H1 (cell line): ENCODE measurements at regions not wholly inside any gene's neighbourhood (a gene's known extent, or its start where the extent isn't known, plus 50 kb on each side); places are given as distances from the start of the nearest gene placed in this dataset.

ENCODE experiments used
- CTCF ChIP-seq, 3 experiments: IDR thresholded peaks; 1 replicate in 2 of 3; 2 replicates in 1 of 3; pipeline versions ENCODE4 v1.5.1 to v1.6.1; 2011; ENCODE audit warnings: low read length in 3 of 3, mild to moderate bottlenecking in 3 of 3, inconsistent platforms in 2 of 3, low read depth in 1 of 3, moderate library complexity in 1 of 3; ENCODE audit not compliant: insufficient read depth in 1 of 3; ENCODE audit errors: control extremely low read depth in 1 of 3
- EP300 ChIP-seq, 2 experiments: IDR thresholded peaks; 1 replicate in 1 of 2; 2 replicates in 1 of 2; pipeline ENCODE4 v1.6.1; 2011 to 2012; ENCODE audit warnings: low read depth in 2 of 2, low read length in 2 of 2, mild to moderate bottlenecking in 2 of 2, borderline replicate concordance in 1 of 2, inconsistent platforms in 1 of 2, moderate library complexity in 1 of 2
- EZH2 ChIP-seq: fragments of 200-600 bp; sonication (generic); IDR thresholded peaks from 2 replicates; pipeline ENCODE4 v1.7.1; 2012; ENCODE audit warnings: low read depth, mild to moderate bottlenecking, moderate library complexity, low read length, inconsistent platforms; ENCODE audit not compliant: severe bottlenecking
- GTF2F1 ChIP-seq: IDR thresholded peaks from 2 replicates; pipeline ENCODE4 v1.6.1; 2012; ENCODE audit warnings: low read depth, low read length, improper control_type of control experiment, borderline replicate concordance
- NRF1 ChIP-seq: IDR thresholded peaks from 2 replicates; pipeline ENCODE4 v1.6.1; 2011; ENCODE audit warnings: mild to moderate bottlenecking, low read depth, low read length, improper control_type of control experiment
- POLR2A ChIP-seq, 2 experiments: IDR thresholded peaks; 1 replicate in 1 of 2; 2 replicates in 1 of 2; pipeline ENCODE4 v1.6.1; 2011; ENCODE audit warnings: low read depth in 2 of 2, low read length in 2 of 2, mild to moderate bottlenecking in 2 of 2; ENCODE audit errors: control extremely low read depth in 1 of 2
- RAD21 ChIP-seq, 2 experiments: IDR thresholded peaks in 1 of 2; conservative IDR thresholded peaks in 1 of 2; 2 replicates each; pipeline ENCODE4 v1.6.1; 2011; ENCODE audit warnings: low read depth in 2 of 2, low read length in 2 of 2, improper control_type of control experiment in 1 of 2, inconsistent platforms in 1 of 2, mild to moderate bottlenecking in 1 of 2, moderate library complexity in 1 of 2

DNA sequence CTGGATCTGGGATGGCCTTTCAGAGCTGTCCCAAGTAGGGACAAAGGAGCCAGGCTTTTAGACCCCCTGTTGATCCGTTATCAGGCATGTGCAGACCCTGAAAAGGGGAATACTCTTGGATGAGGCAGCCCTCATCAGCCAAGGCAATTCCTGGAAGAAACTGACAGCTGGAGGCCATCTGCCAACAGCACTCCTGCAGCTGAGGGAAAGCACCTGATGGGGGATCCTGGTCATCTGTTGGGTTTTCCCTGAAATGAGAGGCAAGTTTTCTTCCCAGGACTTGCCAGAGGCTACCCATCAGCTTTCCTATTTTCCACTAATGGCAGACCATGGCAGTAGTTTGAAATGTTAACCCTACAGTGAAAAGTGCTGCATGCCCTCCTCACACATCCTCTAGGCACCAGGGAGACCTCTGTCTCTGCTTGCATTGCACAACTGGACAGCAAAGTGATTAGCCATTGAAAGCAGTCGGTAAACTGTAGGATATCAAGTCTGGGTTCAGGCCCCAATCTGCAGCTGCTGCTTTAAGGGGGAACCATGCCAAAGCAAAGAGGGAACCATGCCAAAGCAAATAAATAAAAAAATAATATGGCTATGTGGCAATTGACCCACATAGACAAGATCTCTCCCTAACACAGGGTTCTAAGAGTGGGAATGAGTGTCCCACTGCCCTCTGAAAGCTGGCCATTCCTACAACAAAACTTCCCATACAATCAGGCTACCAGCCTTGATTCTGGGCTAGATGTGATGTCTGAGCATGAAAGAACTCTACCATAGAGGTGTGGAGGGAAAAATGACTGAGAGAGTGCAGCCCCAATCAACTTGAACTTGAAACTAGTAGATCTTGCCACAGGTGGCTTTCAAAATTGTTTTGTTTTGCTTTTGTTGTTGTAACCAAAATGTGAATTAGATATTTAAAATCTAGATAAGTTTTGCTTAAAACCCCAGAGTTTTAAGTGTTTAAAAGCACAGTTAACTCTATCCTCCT is 232.0 kb upstream of the STT3B start:
- TF ChIP-seq GTF2F1: no peak
- TF ChIP-seq CTCF (IDR thresholded peaks at IDR 0.05; ENCODE audit: control extremely low read depth in 1 of 3, insufficient read depth in 1 of 3, low read depth in 1 of 3, low read length in 3 of 3): no peak
- TF ChIP-seq NRF1: no peak
- TF ChIP-seq EP300 (IDR thresholded peaks at IDR 0.05; ENCODE audit: borderline replicate concordance in 1 of 2, low read depth in 2 of 2, low read length in 2 of 2): no peak
- no peak for TF ChIP-seq POLR2A (IDR thresholded peaks at IDR 0.05; ENCODE audit: control extremely low read depth in 1 of 2, low read depth in 2 of 2, low read length in 2 of 2)
- TF ChIP-seq EZH2: no peak
- TF ChIP-seq RAD21 (IDR thresholded peaks at IDR 0.05 in 1 of 2, conservative IDR thresholded peaks at IDR 0.05 in 1 of 2; ENCODE audit: low read depth in 2 of 2, low read length in 2 of 2): no peak
